ENCODE measurements at regions not wholly inside any gene's neighbourhood (a gene's known extent, or its start where the extent isn't known, plus 50 kb on each side); places are given as distances from the start of the nearest gene placed in this dataset.

DNA sequence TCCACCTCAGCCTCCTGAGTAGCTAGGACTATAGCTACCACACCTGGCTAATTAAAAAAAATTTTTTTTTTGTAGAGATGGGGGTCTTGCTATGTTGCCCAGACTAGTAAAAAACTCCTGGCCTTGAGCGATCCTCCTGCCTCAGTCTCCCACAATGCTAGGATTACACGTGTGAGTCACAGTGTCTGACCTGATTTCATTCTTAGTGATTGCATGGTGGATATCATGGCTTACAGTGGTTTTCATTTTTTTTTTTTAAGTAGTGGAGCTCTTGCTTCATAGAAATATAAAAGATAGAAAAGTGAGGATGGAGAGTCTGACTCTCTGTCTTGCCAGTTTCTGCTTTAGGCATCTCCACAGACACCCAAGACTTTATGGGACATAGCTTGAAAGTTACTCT is 83.6 kb downstream of the CDC42EP3 start:
- no peak for DNase-seq (ENCODE audit: low read depth)
- TF ChIP-seq, protein P1, sequence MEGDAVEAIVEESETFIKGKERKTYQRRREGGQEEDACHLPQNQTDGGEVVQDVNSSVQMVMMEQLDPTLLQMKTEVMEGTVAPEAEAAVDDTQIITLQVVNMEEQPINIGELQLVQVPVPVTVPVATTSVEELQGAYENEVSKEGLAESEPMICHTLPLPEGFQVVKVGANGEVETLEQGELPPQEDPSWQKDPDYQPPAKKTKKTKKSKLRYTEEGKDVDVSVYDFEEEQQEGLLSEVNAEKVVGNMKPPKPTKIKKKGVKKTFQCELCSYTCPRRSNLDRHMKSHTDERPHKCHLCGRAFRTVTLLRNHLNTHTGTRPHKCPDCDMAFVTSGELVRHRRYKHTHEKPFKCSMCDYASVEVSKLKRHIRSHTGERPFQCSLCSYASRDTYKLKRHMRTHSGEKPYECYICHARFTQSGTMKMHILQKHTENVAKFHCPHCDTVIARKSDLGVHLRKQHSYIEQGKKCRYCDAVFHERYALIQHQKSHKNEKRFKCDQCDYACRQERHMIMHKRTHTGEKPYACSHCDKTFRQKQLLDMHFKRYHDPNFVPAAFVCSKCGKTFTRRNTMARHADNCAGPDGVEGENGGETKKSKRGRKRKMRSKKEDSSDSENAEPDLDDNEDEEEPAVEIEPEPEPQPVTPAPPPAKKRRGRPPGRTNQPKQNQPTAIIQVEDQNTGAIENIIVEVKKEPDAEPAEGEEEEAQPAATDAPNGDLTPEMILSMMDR (IDR thresholded peaks at IDR 0.05; ENCODE audit: insufficient read depth, low read depth, low read length, missing control alignments), result no peak
- H3K4me3 ChIP-seq (ENCODE audit: low read length), result no peak overlapping the region

DNA sequence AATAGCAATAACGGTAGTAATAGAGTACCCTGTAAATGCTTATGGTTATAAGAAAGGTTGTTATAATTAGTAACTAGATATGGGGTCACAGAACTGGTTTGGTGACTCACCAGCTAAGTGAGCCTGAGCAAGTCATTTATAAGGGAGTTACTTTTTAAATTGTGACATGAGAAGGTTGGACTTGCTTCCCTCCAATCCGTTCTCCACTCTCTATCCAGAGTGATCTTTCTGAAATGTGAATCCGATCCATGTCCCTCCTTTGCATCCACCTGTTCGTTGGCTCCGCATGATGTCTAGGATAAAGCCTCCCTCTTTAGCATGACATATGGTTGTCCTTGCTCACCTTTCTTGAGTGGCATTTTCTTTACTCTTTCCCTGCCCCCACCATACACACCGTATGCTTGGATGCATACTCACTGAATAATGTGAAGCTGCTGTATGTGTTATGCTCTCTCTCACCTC is 83.1 kb downstream of the CDC42EP3 start:
- DNase-seq (ENCODE audit: low read depth), result peak; percentile 86
- TF ChIP-seq, protein P1 (IDR thresholded peaks at IDR 0.05; ENCODE audit: insufficient read depth, low read depth, low read length, missing control alignments), result no peak
- no peak overlapping the region for H3K4me3 ChIP-seq (ENCODE audit: low read length)

DNA sequence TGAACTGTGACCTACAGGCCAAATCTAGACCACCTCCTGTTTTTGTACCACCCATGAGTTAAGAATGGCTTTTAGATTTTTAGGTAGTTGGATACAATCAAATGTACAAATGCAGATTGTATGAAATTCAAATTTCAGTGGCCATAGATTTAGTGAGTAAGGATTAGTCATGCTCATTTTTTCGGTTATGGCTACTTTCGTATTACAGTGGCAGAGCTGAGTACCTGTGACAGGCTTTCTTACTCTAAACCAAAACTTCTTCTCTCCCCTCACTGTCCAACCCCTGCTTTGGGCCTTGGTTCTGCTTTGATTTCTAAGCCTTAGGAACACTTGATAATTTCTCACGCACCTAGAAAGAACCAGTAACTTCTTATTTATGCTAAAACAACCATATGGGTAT is 82.1 kb downstream of the CDC42EP3 start:
- H3K4me3 ChIP-seq (ENCODE audit: low read length), result no peak overlapping the region
- TF ChIP-seq, protein P1 (IDR thresholded peaks at IDR 0.05; ENCODE audit: insufficient read depth, low read depth, low read length, missing control alignments), result no peak

GRCh38 chr2:37590119-37590571 is 81.3 kb downstream of the CDC42EP3 start:
- TF ChIP-seq, protein P1 (IDR thresholded peaks at IDR 0.05; ENCODE audit: insufficient read depth, low read depth, low read length, missing control alignments), result no peak
- H3K4me3 ChIP-seq (ENCODE audit: low read length), result no peak overlapping the region
- DNase-seq (ENCODE audit: low read depth), result no peak

More for the DNA sequence above, 82.1 kb downstream of the CDC42EP3 start:
- peak; percentile 62 for DNase-seq (ENCODE audit: low read depth)
